Effector CD4-positive, alpha-beta T cell (primary cell): ENCODE measurements at regions not wholly inside any gene's neighbourhood (a gene's known extent, or its start where the extent isn't known, plus 50 kb on each side); places are given as distances from the start of the nearest gene placed in this dataset.

ENCODE experiments used
- DNase-seq: peaks from one replicate; pipeline ENCODE4 v3.0.0-alpha.2; 2020

GRCh38 chr14:65225299-65226159 lies 123.2 kb upstream of the MAX start:
- DNase-seq, result no peak

- DNase-seq, result no peak
Measured at GRCh38 chr14:65226824-65227604, 124.7 kb upstream of the MAX start.

GRCh38 chr14:65228436-65228835 lies 126.1 kb upstream of the MAX start:
- DNase-seq, result no peak

- no peak for DNase-seq
Measured at GRCh38 chr14:65228956-65229747, 126.8 kb upstream of the MAX start.

- DNase-seq, result no peak
Measured at GRCh38 chr14:65229748-65230728, 127.7 kb upstream of the MAX start.

- no peak for DNase-seq
Measured at GRCh38 chr14:65231286-65231980, 129.1 kb upstream of the MAX start.

- DNase-seq, result no peak
Measured at GRCh38 chr14:65234752-65235361, 132.5 kb upstream of the MAX start.

- no peak for DNase-seq
Measured at GRCh38 chr14:65237023-65237814, 134.9 kb upstream of the MAX start.

GRCh38 chr14:65237941-65238340 lies 135.6 kb upstream of the MAX start:
- DNase-seq, result no peak

GRCh38 chr14:65238456-65238855 lies 136.1 kb upstream of the MAX start:
- DNase-seq, result no peak

GRCh38 chr14:65239143-65239937 lies 137.0 kb upstream of the MAX start:
- no peak for DNase-seq

- no peak for DNase-seq
Measured at GRCh38 chr14:65239938-65240296, 137.6 kb upstream of the MAX start.

- no peak for DNase-seq
Measured at GRCh38 chr14:65241125-65241752, 138.9 kb upstream of the MAX start.

- no peak for DNase-seq
Measured at GRCh38 chr14:65242732-65243134, 140.4 kb upstream of the MAX start.

- DNase-seq, result no peak
Measured at GRCh38 chr14:65243766-65244442, 141.6 kb upstream of the MAX start.

- no peak for DNase-seq
Measured at GRCh38 chr14:65249471-65250161, 147.3 kb upstream of the MAX start.

- DNase-seq, result no peak
Measured at GRCh38 chr14:65250162-65250495, 147.8 kb upstream of the MAX start.

GRCh38 chr14:65251213-65251612 lies 148.9 kb upstream of the MAX start:
- no peak for DNase-seq
